T-cell (primary cell): ENCODE measurements at regions not wholly inside any gene's neighbourhood (a gene's known extent, or its start where the extent isn't known, plus 50 kb on each side); places are given as distances from the start of the nearest gene placed in this dataset.

Experiments
- ATAC-seq, 4 experiments: fragments of 200-7000 bp in 3 of 4; fragments of 150-1000 bp in 1 of 4; cut with Tn5 transposase; replicated peaks in 1 of 4; 1 replicate in 3 of 4; 2 replicates in 1 of 4; pipeline ENCODE4 v1.10.0; 2021; ENCODE audit warnings: moderate library complexity in 3 of 4, mild to moderate bottlenecking in 2 of 4, moderate number of reproducible peaks in 1 of 4
- CTCF ChIA-PET, 2 donors: fragments of 300-600 bp; sonication (Branson Sonifier 250); formaldehyde crosslinking; loops; one replicate each; lab custom pipeline; 2022; ENCODE audit warnings: antibody characterized with exemption in 2 of 2; lab: Charles Lee
- POLR2A ChIA-PET, 2 donors: fragments of 300-600 bp; sonication (Branson Sonifier 250); formaldehyde crosslinking; loops; one replicate each; lab custom pipeline; 2022; ENCODE audit warnings: antibody characterized with exemption in 2 of 2; lab: Charles Lee
- DNase-seq, 35 experiments: peaks; one replicate each; pipeline versions ENCODE4 v3.0.0 to v3.0.0-alpha.2; 2013 to 2023
- H3K27ac ChIP-seq: one replicate; pipeline ENCODE4 v1.5.1; 2013; ENCODE audit warnings: low read length
- H3K27me3 ChIP-seq, 2 experiments: replicated peaks in 1 of 2; 1 replicate in 1 of 2; 2 replicates in 1 of 2; pipeline versions ENCODE4 v1.6.1 to v1.7.0; 2013; ENCODE audit warnings: low read length in 1 of 2, mixed read lengths in 1 of 2; ENCODE audit not compliant: control insufficient read depth in 2 of 2, insufficient read depth in 2 of 2; ENCODE audit errors: extremely low read depth in 1 of 2
- H3K36me3 ChIP-seq, 2 donors: 1 replicate in 1 of 2; 2 replicates in 1 of 2; pipeline versions ENCODE4 v1.6.1 to v1.7.0; 2013; ENCODE audit warnings: low read length in 1 of 2; ENCODE audit not compliant: control insufficient read depth in 2 of 2, insufficient read depth in 1 of 2; ENCODE audit errors: extremely low read depth in 1 of 2
- H3K4me1 ChIP-seq, 2 experiments: 1 replicate in 1 of 2; 2 replicates in 1 of 2; pipeline versions ENCODE4 v1.6.1 to v1.7.0; 2013; ENCODE audit warnings: low read length in 2 of 2, mixed read lengths in 1 of 2; ENCODE audit not compliant: insufficient read depth in 2 of 2, control insufficient read depth in 1 of 2; ENCODE audit errors: extremely low read depth in 1 of 2
- H3K4me3 ChIP-seq, 2 donors: 1 replicate in 1 of 2; 2 replicates in 1 of 2; pipeline versions ENCODE4 v1.5.1 to v1.7.0; 2013; ENCODE audit warnings: mild to moderate bottlenecking in 2 of 2, low read length in 1 of 2, moderate library complexity in 1 of 2; ENCODE audit not compliant: control insufficient read depth in 1 of 2; ENCODE audit errors: extremely low read depth in 1 of 2
- H3K9me3 ChIP-seq: 2 replicates; pipeline ENCODE4 v1.7.0; 2013
- H3K27ac Mint-ChIP-seq, 2 donors: one replicate each; pipeline ENCODE4 v1.8.0; 2020 to 2021; ENCODE audit warnings: mild to moderate bottlenecking in 2 of 2, mixed read lengths in 2 of 2
- H3K27me3 Mint-ChIP-seq, 2 donors: one replicate each; pipeline ENCODE4 v1.8.0; 2021 to 2022; ENCODE audit warnings: mixed read lengths in 2 of 2
- H3K36me3 Mint-ChIP-seq: one replicate; pipeline ENCODE4 v1.8.0; 2021; ENCODE audit warnings: mixed read lengths
- H3K4me1 Mint-ChIP-seq, 3 donors: one replicate each; pipeline ENCODE4 v1.8.0; 2020 to 2022; ENCODE audit warnings: mixed read lengths in 3 of 3, mild to moderate bottlenecking in 1 of 3
- H3K4me3 Mint-ChIP-seq, 3 donors: one replicate each; pipeline ENCODE4 v1.8.0; 2020 to 2022; ENCODE audit warnings: mild to moderate bottlenecking in 3 of 3, mixed read lengths in 3 of 3, moderate library complexity in 3 of 3
- H3K9me3 Mint-ChIP-seq, 3 donors: one replicate each; pipeline ENCODE4 v1.8.0; 2020 to 2022; ENCODE audit warnings: mixed read lengths in 3 of 3
- WGBS: methylation state at CpG from one replicate; pipeline ENCODE4 v1.1.5; 2013; ENCODE audit warnings: missing lambda C conversion rate; ENCODE audit not compliant: insufficient coverage; 5-methylcytosine and 5-hydroxymethylcytosine counted together

- POLR2A ChIA-PET = interaction anchor here in 1 of 2 donors (0.6 kb wide), 1 partner anchor 64 kb away, joined by 3 read pairs; no protein-coding TSS in a partner anchor
- Histone ChIP-seq H3K36me3 (no peaks in the 10 kb centered on the region), H3K4me3 (no peak overlapping the region), H3K4me1 (no peaks in the 10 kb centered on the region), H3K9me3 (no peaks in the 10 kb centered on the region), H3K27me3 (no peaks in the 10 kb centered on the region), H3K27ac (no peak overlapping the region)
- Mint-ChIP-seq H3K27me3 (no peaks in the 10 kb centered on the region), H3K9me3 (peaks cover 0 to 4% (median 0%) of the 10 kb centered on the region in 3 donors), H3K4me3 (no peak overlapping the region), H3K27ac (no peak overlapping the region), H3K36me3 (no peaks in the 10 kb centered on the region), H3K4me1 (no peaks in the 10 kb centered on the region)
- DNase-seq = no peak
- ATAC-seq = no peak
- WGBS = 90% methylated on average over 5 of the region's 12 CpGs
- CTCF ChIA-PET = no interaction called here
Observed at GRCh38 chr11:131201674-131202073, 168.7 kb upstream of the NTM start.

DNA sequence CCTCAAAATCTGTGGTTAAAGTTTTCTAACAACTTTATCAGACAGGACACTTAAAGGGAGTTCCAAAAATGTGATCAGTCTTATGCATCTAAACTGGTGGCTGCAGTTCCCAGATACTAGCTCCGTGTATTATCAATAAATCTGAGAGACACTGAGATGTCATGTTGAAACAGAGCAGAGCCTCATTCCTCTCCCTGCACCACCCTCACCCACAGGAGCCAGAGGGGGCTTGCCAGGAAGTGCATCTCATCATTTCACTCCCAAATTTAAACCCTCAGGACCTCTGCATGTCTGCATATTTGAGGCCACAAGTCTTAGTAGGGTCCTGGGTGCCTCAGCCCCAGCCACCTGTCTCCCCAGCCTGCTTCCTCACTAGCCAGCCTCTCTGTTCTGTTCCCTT, 167.4 kb upstream of the NTM start:
- no peaks in the 10 kb centered on the region for H3K36me3 Mint-ChIP-seq
- Histone ChIP-seq H3K27ac (no peak overlapping the region), H3K9me3 (no peaks in the 10 kb centered on the region), H3K36me3 (no peaks in the 10 kb centered on the region), H3K4me3 (no peak overlapping the region), H3K27me3 (peaks cover 0 to 2% of the 10 kb centered on the region in 2 experiments), H3K4me1 (no peaks in the 10 kb centered on the region)
- H3K27ac Mint-ChIP-seq = no peak overlapping the region
- CTCF ChIA-PET = no interaction called here
- 88% methylated on average over 1 of the region's 1 CpG for WGBS
- no peaks in the 10 kb centered on the region for H3K4me1 Mint-ChIP-seq
- H3K4me3 Mint-ChIP-seq = no peak overlapping the region
- peaks cover 0 to 3% of the 10 kb centered on the region in 2 donors for H3K27me3 Mint-ChIP-seq
- peaks cover 0 to 4% (median 0%) of the 10 kb centered on the region in 3 donors for H3K9me3 Mint-ChIP-seq
- no peak for DNase-seq
- no peak for ATAC-seq
- POLR2A ChIA-PET = no interaction called here

DNA sequence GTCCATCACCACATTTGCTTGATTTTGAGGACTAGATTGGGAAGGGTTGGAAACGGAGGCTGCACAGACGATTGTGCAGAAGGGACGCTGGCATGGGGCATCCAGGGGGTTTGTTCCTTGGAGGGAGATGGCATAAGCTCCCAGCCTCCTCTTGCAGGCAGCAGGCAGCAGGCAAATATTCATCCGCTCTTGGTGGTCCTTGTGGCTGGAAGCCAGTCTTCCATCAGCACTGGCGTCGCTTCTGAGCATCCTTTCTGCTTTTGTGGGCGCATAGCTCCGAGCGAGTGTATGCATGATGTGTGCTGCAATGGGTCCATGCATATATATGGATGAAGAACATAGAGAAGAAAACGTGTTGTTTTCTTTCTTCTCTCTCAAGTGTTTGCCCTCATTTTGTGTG, 166.1 kb upstream of the NTM start:
- Mint-ChIP-seq H3K27ac (no peak overlapping the region), H3K27me3 (peaks cover 0 to 3% of the 10 kb centered on the region in 2 donors), H3K4me3 (no peak overlapping the region), H3K9me3 (peaks cover 0 to 4% (median 0%) of the 10 kb centered on the region in 3 donors), H3K4me1 (no peaks in the 10 kb centered on the region), H3K36me3 (no peaks in the 10 kb centered on the region)
- H3K27ac ChIP-seq = no peak overlapping the region
- H3K4me3 ChIP-seq = no peak overlapping the region
- POLR2A ChIA-PET = no interaction called here
- no peaks in the 10 kb centered on the region for H3K4me1 ChIP-seq
- 87% methylated on average over 8 of the region's 10 CpGs for WGBS
- CTCF ChIA-PET = no interaction called here
- DNase-seq (no peak), ATAC-seq (no peak)
- peaks cover 0 to 2% of the 10 kb centered on the region in 2 experiments for H3K27me3 ChIP-seq
- H3K36me3 ChIP-seq = no peaks in the 10 kb centered on the region
- no peaks in the 10 kb centered on the region for H3K9me3 ChIP-seq

GRCh38 chr11:131204765-131205380, 165.5 kb upstream of the NTM start:
- Histone ChIP-seq H3K27ac (no peak overlapping the region), H3K4me3 (no peak overlapping the region), H3K36me3 (no peaks in the 10 kb centered on the region), H3K27me3 (peaks cover 0 to 2% of the 10 kb centered on the region in 2 experiments), H3K9me3 (no peaks in the 10 kb centered on the region), H3K4me1 (no peaks in the 10 kb centered on the region)
- no peaks in the 10 kb centered on the region for H3K9me3 Mint-ChIP-seq
- CTCF ChIA-PET = no interaction called here
- no peaks in the 10 kb centered on the region for H3K36me3 Mint-ChIP-seq
- no peak overlapping the region for H3K27ac Mint-ChIP-seq
- POLR2A ChIA-PET = no interaction called here
- no peaks in the 10 kb centered on the region for H3K4me1 Mint-ChIP-seq
- WGBS = 62% methylated on average over 4 of the region's 11 CpGs
- H3K4me3 Mint-ChIP-seq = no peak overlapping the region
- ATAC-seq = no peak
- peaks cover 0 to 3% of the 10 kb centered on the region in 2 donors for H3K27me3 Mint-ChIP-seq
- no peak for DNase-seq

- Histone ChIP-seq H3K4me1 (no peaks in the 10 kb centered on the region), H3K9me3 (no peaks in the 10 kb centered on the region), H3K27ac (no peak overlapping the region), H3K4me3 (no peak overlapping the region), H3K27me3 (peaks cover 0 to 2% of the 10 kb centered on the region in 2 experiments), H3K36me3 (no peaks in the 10 kb centered on the region)
- ATAC-seq (no peak), DNase-seq (no peak)
- CTCF ChIA-PET = no interaction called here
- Mint-ChIP-seq H3K36me3 (no peaks in the 10 kb centered on the region), H3K27me3 (peaks cover 0 to 3% of the 10 kb centered on the region in 2 donors), H3K27ac (no peak overlapping the region), H3K9me3 (peaks cover 0 to 3% (median 0%) of the 10 kb centered on the region in 3 donors), H3K4me3 (no peak overlapping the region), H3K4me1 (no peaks in the 10 kb centered on the region)
- 84% methylated on average over 3 of the region's 3 CpGs for WGBS
- POLR2A ChIA-PET = no interaction called here
Observed at GRCh38 chr11:131206671-131207070, 163.7 kb upstream of the NTM start.

DNA sequence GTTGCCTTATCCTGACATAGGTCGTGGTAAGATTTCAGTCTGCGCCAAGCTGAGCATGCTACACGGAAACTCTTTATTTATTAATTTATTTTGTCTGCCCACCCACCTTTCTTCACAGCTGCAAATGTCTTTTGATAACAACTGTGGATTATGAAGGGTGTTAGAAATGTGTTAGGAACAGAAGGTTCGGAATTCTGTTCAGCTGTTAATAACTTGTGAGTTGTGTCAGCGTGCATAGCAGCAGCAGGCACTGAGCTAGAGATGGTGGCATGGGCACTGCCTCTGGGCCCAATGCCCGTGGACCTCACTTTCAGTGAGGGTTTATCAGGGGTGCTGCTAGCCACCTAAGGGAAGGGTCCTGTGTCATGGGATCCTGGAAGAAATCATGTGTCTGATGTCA, 162.5 kb upstream of the NTM start:
- no peaks in the 10 kb centered on the region for H3K4me1 ChIP-seq
- H3K9me3 ChIP-seq = no peaks in the 10 kb centered on the region
- no peak overlapping the region for H3K4me3 ChIP-seq
- no peaks in the 10 kb centered on the region for H3K36me3 Mint-ChIP-seq
- CTCF ChIA-PET = no interaction called here
- no peaks in the 10 kb centered on the region for H3K4me1 Mint-ChIP-seq
- no peak overlapping the region for H3K27ac ChIP-seq
- H3K27me3 ChIP-seq = peaks cover 0 to 2% of the 10 kb centered on the region in 2 experiments
- 74% methylated on average over 2 of the region's 6 CpGs for WGBS
- ATAC-seq = no peak
- H3K27ac Mint-ChIP-seq = no peak overlapping the region
- POLR2A ChIA-PET = no interaction called here
- peaks cover 0 to 3% (median 0%) of the 10 kb centered on the region in 3 donors for H3K9me3 Mint-ChIP-seq
- H3K36me3 ChIP-seq = no peaks in the 10 kb centered on the region
- peaks cover 0 to 3% of the 10 kb centered on the region in 2 donors for H3K27me3 Mint-ChIP-seq
- DNase-seq = no peak
- no peak overlapping the region for H3K4me3 Mint-ChIP-seq
